ENCODE measurements at regions not wholly inside any gene's neighbourhood (a gene's known extent, or its start where the extent isn't known, plus 50 kb on each side); places are given as distances from the start of the nearest gene placed in this dataset.

GRCh38 chr4:111664308-111664945, 480.8 kb upstream of the FAM241A start:
- H3K36me3 ChIP-seq (ENCODE audit: low read length), result no peaks in the 10 kb centered on the region
- H3K27ac ChIP-seq (ENCODE audit: low read depth, low read length), result no peak overlapping the region
- H3F3A ChIP-seq (ENCODE audit: insufficient read depth), result no peaks in the 10 kb centered on the region
- no peaks in the 10 kb centered on the region for H4K20me1 ChIP-seq (ENCODE audit: low read depth, low read length)
- H3K4me3 ChIP-seq (ENCODE audit: insufficient read depth, low read length, poor library complexity, severe bottlenecking), result no peak overlapping the region
- H3K79me2 ChIP-seq (ENCODE audit: insufficient read depth, low read length), result no peaks in the 10 kb centered on the region
- H2AFZ ChIP-seq (ENCODE audit: low read depth, low read length, severe bottlenecking), result no peak overlapping the region
- no peak overlapping the region for H3K9ac ChIP-seq (ENCODE audit: low read length)
- H3K4me2 ChIP-seq (ENCODE audit: low read depth, low read length, poor library complexity, severe bottlenecking), result no peak overlapping the region
- H3K27me3 ChIP-seq (ENCODE audit: low read length), result no peaks in the 10 kb centered on the region
- H3K9me3 ChIP-seq (ENCODE audit: insufficient read depth, low read length), result no peaks in the 10 kb centered on the region
- TF ChIP-seq EZH2phosphoT487 (conservative IDR thresholded peaks at IDR 0.05; ENCODE audit: low read length) (no peak), CTCF (IDR thresholded peaks at IDR 0.05; ENCODE audit: insufficient read depth, low read length, poor library complexity, severe bottlenecking) (no peak)
- H3K9me2 ChIP-seq (replicated peaks; ENCODE audit: insufficient read depth, low read length), result no peaks in the 10 kb centered on the region

GRCh38 chr4:111666826-111667360, 478.4 kb upstream of the FAM241A start:
- Histone ChIP-seq H3K4me3 (ENCODE audit: insufficient read depth, low read length, poor library complexity, severe bottlenecking) (no peak overlapping the region), H3K27ac (ENCODE audit: low read depth, low read length) (no peak overlapping the region), H3F3A (ENCODE audit: insufficient read depth) (no peaks in the 10 kb centered on the region), H3K36me3 (ENCODE audit: low read length) (no peaks in the 10 kb centered on the region), H3K9ac (ENCODE audit: low read length) (no peak overlapping the region), H3K79me2 (ENCODE audit: insufficient read depth, low read length) (no peaks in the 10 kb centered on the region), H4K20me1 (ENCODE audit: low read depth, low read length) (no peaks in the 10 kb centered on the region), H3K4me2 (ENCODE audit: low read depth, low read length, poor library complexity, severe bottlenecking) (no peak overlapping the region), H3K9me2 (replicated peaks; ENCODE audit: insufficient read depth, low read length) (no peaks in the 10 kb centered on the region), H3K9me3 (ENCODE audit: insufficient read depth, low read length) (no peaks in the 10 kb centered on the region), H2AFZ (ENCODE audit: low read depth, low read length, severe bottlenecking) (no peak overlapping the region), H3K27me3 (ENCODE audit: low read length) (no peaks in the 10 kb centered on the region)
- no peak for TF ChIP-seq CTCF (IDR thresholded peaks at IDR 0.05; ENCODE audit: insufficient read depth, low read length, poor library complexity, severe bottlenecking)
- no peak for TF ChIP-seq EZH2phosphoT487 (conservative IDR thresholded peaks at IDR 0.05; ENCODE audit: low read length)

GRCh38 chr4:111671756-111672155, 473.5 kb upstream of the FAM241A start:
- Histone ChIP-seq H3F3A (ENCODE audit: insufficient read depth) (no peaks in the 10 kb centered on the region), H3K9ac (ENCODE audit: low read length) (no peak overlapping the region), H3K79me2 (ENCODE audit: insufficient read depth, low read length) (no peaks in the 10 kb centered on the region), H3K9me3 (ENCODE audit: insufficient read depth, low read length) (no peaks in the 10 kb centered on the region), H3K36me3 (ENCODE audit: low read length) (no peaks in the 10 kb centered on the region), H4K20me1 (ENCODE audit: low read depth, low read length) (no peaks in the 10 kb centered on the region), H3K4me2 (ENCODE audit: low read depth, low read length, poor library complexity, severe bottlenecking) (no peak overlapping the region), H2AFZ (ENCODE audit: low read depth, low read length, severe bottlenecking) (no peak overlapping the region), H3K27me3 (ENCODE audit: low read length) (no peaks in the 10 kb centered on the region), H3K4me3 (ENCODE audit: insufficient read depth, low read length, poor library complexity, severe bottlenecking) (no peak overlapping the region), H3K27ac (ENCODE audit: low read depth, low read length) (no peak overlapping the region), H3K9me2 (replicated peaks; ENCODE audit: insufficient read depth, low read length) (no peaks in the 10 kb centered on the region)
- TF ChIP-seq EZH2phosphoT487 (conservative IDR thresholded peaks at IDR 0.05; ENCODE audit: low read length) (no peak), CTCF (IDR thresholded peaks at IDR 0.05; ENCODE audit: insufficient read depth, low read length, poor library complexity, severe bottlenecking) (no peak)
